Suppressor macrophage treated with lipopolysaccharide for 4 hours (primary cell): ENCODE measurements at regions not wholly inside any gene's neighbourhood (a gene's known extent, or its start where the extent isn't known, plus 50 kb on each side); places are given as distances from the start of the nearest gene placed in this dataset.
"Not testable (repeated sequence)": the region's sequence is repeated elsewhere in the genome, so short reads cannot be mapped to it uniquely, and the experiment has no call there.

Experiments
- DNase-seq: peaks from one replicate; pipeline ENCODE4 v3.0.0-alpha.2; 2020

DNA sequence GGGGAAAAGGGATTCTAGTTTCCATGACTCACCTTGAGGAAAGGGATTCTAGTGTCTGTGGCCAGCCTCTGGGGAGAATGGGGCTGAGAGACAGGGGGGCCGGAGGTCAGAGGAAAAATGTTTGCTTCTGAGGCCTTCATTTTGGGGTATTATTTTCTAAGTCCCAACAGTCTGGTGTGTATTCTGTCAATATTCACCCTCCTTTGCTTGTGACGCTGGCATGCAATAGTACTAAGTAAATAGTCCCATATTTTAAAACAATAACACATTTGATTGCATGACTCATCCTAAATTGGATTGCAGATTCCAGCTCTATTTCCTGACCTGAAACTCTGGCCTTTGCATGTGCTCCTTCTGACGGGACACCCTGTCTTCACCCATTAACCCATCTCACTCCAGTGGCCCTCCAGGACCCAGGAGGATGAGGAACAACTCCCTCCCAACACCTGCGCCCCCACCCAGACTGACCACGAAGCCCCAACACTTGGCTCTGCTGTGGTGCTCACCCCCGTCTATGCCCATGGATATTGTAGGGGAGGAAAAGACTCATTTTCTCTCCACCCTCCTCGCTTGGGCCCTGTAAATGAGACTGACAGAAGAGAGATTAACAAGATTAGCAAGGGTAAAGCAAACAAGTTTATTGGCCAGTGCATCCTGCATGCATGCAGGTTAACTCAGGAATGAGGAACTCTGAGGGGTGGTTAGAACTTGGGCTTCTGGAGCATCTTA lies 495.6 kb upstream of the KLF6 start:
- no peak for DNase-seq

- peak; percentile 21 for DNase-seq
Observed at GRCh38 chr10:4279655-4280054, 494.6 kb upstream of the KLF6 start.

DNA sequence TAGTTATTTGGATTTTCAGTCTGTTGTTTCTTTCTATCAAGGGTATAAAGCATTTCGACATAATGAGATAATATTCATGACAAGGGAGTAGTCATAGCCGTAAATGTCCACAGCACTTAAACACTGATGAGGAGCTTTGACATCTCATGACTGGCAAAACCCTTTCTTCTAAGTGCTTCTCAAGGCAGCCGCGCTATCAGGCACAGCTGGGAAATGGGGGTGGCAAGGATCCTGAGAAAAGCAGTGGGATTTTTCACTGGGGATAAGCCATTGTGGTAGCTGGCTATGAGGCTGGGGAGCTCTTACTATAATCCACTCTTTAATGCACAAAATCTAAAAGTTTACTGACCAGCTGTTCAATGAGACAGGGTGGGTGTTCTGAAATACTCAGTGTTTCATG lies 493.2 kb upstream of the KLF6 start:
- DNase-seq = no peak

DNA sequence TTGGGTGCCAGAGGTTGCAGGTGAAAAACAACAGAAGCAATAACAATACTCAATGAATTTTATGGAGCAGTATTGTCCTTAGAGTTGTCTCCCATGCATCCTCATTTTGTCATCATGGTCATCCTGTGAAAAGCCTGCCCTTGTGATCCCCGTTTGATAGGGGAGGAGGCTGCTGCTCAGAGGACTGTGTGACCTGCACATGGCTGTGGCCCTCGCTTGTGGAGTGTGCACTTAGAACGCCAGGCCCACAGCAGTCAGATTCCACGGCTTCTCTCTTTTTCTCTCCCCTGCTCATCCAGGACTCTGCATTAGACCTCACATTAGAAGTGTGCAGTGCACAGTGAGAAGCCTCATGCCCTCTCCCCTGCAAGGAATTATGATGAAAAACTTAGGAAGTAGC lies 491.1 kb upstream of the KLF6 start:
- DNase-seq = no peak

- DNase-seq = not testable (repeated sequence)
Observed at GRCh38 chr10:4274671-4275070, 489.7 kb upstream of the KLF6 start.

- DNase-seq = no peak
Observed at GRCh38 chr10:4271193-4271592, 486.2 kb upstream of the KLF6 start.

- DNase-seq = peak; percentile 81
Observed at GRCh38 chr10:4270116-4270515, 485.1 kb upstream of the KLF6 start.

GRCh38 chr10:4268490-4268889 lies 483.5 kb upstream of the KLF6 start:
- DNase-seq = not testable (repeated sequence)

DNA sequence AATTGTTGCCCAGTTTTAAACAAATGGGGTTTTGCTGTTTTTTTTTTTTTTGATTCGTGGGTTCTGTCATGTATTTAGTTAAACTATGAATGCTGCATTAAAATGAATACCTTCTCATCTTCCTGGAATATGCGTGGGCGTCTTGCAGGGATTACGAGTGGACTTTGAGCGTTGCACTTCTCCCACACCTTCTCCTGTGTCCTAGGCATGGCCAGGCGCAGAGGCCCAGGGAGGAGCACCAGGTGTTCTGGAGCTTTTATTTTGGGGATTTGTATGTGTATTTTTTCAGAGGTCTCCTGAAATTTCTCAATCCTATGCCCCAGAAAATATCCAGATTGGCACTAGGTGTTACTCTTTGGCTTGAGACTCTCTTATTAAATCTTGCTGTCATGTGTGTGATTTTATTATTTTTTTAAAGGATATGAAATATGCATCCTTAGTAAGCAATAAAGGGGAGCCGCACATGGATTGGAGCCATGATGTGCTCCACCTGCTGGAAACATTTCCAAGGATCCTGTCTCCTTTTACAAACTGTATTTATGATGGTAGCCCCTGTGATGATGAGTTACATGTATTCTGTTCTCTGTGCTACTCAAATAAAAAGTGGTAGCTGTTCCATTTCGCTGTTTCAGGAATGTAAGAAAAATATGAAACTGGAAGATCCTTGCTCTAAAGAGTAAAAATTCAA lies 482.2 kb upstream of the KLF6 start:
- DNase-seq = no peak

GRCh38 chr10:4266416-4267085 lies 481.5 kb upstream of the KLF6 start:
- peak; percentile 62 for DNase-seq

- DNase-seq = no peak
Observed at GRCh38 chr10:4265964-4266363, 481.0 kb upstream of the KLF6 start.

GRCh38 chr10:4264209-4264865 lies 479.3 kb upstream of the KLF6 start:
- DNase-seq = no peak

- DNase-seq = no peak
Observed at GRCh38 chr10:4263601-4263921, 478.6 kb upstream of the KLF6 start.

- no peak for DNase-seq
Observed at GRCh38 chr10:4262870-4263600, 478.0 kb upstream of the KLF6 start.

DNA sequence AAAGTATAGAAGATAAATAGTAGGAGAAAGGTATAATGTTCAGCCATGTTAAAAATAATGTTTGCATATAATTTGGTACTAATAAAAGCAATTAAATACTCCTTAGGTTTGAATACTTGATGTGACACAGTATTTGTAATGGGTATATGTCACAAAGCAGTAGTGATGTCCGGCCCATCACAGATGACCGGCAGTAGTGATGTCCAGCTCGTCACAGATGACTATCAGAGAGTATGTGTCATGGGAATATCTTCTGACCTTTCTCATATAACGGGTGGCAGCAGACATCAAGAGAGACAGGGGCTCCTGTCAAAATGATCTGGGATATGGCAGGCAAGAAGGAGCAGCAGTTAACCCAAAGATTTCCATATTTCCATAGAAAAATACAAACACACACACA lies 477.4 kb upstream of the KLF6 start:
- DNase-seq = no peak

- DNase-seq = no peak
Observed at GRCh38 chr10:4260483-4261124, 475.6 kb upstream of the KLF6 start.

DNA sequence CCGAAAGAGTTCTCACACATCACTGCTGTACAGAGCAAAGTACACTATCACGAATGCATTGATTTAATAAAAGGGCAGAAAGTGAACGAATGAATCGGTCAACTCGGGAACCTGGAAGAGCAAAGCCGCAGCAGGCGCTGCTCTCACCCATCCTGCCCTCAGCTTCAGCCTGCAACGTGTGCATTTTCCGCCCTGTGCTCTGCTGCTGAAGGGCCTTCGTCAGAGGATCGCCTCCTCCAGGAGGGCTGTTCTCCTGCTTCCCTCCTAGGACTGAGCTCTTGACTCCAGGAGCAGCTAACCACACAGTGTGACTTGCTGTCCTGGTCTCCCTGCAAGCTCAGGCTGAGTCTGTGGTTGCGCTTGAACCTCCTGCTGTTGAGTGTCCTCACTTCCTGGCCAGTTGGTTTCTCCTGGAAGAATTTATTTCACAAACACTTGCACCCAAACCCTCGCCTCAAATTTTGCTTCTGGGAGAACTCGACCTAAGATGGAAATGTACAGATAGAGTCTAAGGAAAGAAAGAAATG lies 473.0 kb upstream of the KLF6 start:
- no peak for DNase-seq

DNA sequence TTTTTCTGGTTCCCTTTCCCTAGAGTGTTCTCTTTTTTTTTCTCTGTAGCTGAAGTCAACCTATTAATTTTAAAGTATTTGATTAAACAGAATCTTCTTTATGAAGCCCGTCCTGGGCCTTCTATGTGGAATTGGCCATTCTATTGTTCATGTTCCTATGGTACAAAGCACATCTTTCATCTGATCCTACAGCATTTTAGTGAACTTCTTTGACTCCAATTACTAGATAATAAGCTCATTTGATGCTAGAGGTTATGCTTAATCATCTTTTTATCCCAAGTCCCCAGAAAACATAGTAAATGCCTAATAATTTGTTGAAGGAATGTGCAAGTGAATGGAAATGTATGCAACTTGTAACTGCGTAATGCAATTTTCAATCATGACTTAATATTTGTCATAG lies 472.0 kb upstream of the KLF6 start:
- no peak for DNase-seq

GRCh38 chr10:4255751-4256150 lies 470.7 kb upstream of the KLF6 start:
- no peak for DNase-seq

DNA sequence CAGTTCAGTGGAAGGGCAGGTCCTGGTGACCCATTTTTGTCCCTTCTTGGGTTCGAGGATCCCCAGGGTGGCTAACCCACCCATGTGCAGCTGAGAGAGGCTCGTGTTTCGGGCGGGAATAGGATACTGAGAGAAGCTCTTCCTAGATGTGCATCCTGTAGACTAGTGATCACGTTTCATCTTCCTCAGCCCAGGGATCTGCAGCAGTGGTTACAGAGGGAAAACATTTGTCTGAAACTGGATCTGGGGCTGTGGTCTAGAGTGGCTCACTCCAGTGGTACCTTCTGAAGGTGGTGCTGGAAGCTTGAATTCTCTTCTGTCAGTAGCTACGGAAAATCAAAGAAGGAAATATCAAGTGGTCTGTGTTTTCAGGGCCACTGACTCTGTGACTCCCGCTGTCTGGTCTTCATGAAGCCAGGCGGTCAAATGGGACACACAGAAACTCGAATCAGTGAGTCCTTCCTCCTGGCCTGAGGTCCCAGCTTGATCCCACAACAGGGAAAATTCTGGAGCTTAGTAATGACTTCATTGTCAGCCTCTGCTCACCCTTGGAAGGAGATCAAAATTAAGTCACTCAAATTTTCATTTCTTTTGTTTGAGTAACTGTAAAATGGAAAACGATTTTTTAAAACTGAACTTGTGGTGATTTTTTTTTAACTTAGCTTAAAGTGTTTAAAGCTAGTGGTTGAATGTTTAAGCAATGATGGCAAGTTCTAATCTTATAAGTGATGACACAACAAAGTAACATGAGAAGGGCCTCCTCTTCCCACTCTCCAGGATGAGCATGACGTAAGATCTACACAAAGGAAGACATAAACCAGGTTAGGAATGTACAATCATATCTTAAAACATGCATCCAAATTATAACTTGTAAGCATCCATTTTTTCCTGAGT lies 469.3 kb upstream of the KLF6 start:
- DNase-seq = no peak

- no peak for DNase-seq
Observed at GRCh38 chr10:4252701-4253100, 467.7 kb upstream of the KLF6 start.
